Neural progenitor cell (in vitro differentiated cells): ENCODE measurements at regions not wholly inside any gene's neighbourhood (a gene's known extent, or its start where the extent isn't known, plus 50 kb on each side); places are given as distances from the start of the nearest gene placed in this dataset.

Experiments used
- CTCF ChIP-seq: fragments of 200-600 bp; sonication (generic); IDR thresholded peaks from 2 replicates; pipeline ENCODE4 v1.5.1; 2017; ENCODE audit warnings: antibody characterized with exemption, mild to moderate bottlenecking
- EZH2 ChIP-seq: fragments of 200-600 bp; sonication (generic); IDR thresholded peaks from 2 replicates; pipeline ENCODE4 v1.6.1; 2017; ENCODE audit warnings: antibody characterized with exemption, mild to moderate bottlenecking, moderate library complexity
- EZH2phosphoT487 ChIP-seq: fragments of 200-600 bp; sonication (generic); IDR thresholded peaks from 2 replicates; pipeline ENCODE4 v1.6.1; 2017; ENCODE audit warnings: antibody characterized with exemption

DNA sequence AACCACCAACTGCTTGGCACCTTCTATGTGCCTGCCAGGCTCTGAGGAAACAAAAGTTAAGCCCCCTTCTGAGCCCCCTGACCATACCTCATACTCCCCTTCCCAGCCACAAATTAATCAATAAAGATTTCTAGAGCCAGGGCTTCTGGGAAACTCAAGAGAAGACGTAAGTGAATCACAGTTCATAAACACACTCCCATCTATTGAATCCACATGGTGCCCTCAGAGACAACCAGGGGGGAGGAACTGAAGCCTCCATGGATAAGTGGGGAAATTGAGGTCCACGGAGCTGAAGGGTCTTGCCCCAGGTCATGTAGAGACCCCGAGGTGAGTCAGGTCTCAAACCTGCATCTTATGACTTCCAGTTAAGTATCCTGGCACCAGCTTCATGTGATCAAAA lies 150.6 kb downstream of the MN1 start:
- TF ChIP-seq CTCF (no peak), EZH2 (no peak), EZH2phosphoT487 (no peak)
